GM23338 (cell line): ENCODE measurements at regions not wholly inside any gene's neighbourhood (a gene's known extent, or its start where the extent isn't known, plus 50 kb on each side); places are given as distances from the start of the nearest gene placed in this dataset.

Experiments used
- ATAC-seq: fragments of 200-7000 bp; cut with Tn5 transposase; 3 replicates; pipeline ENCODE4 v1.9.1; 2020
- DNase-seq: peaks from one replicate; pipeline ENCODE4 v3.0.0-alpha.2; 2015; ENCODE audit warnings: low spot score
- H2AFZ ChIP-seq: fragments of 200-600 bp; sonication (generic); 2 replicates; pipeline ENCODE4 v1.8.0; 2016; ENCODE audit warnings: antibody characterized with exemption, mild to moderate bottlenecking, moderate library complexity
- H3F3A ChIP-seq: fragments of 200-600 bp; sonication (generic); replicated peaks from 2 replicates; pipeline ENCODE4 v1.8.0; 2017; ENCODE audit warnings: antibody characterized with exemption, mixed run types, low read depth
- H3K27ac ChIP-seq: fragments of 200-600 bp; sonication (generic); 2 replicates; pipeline ENCODE4 v1.6.1; 2016; ENCODE audit warnings: low read depth
- H3K27me3 ChIP-seq: fragments of 200-600 bp; sonication (generic); 2 replicates; pipeline ENCODE4 v1.8.0; 2016; ENCODE audit warnings: mild to moderate bottlenecking, mixed run types, moderate library complexity; ENCODE audit not compliant: insufficient read depth
- H3K36me3 ChIP-seq: fragments of 200-600 bp; sonication (generic); 2 replicates; pipeline ENCODE4 v1.8.0; 2016; ENCODE audit warnings: mild to moderate bottlenecking; ENCODE audit not compliant: insufficient read depth
- H3K4me1 ChIP-seq: fragments of 200-600 bp; sonication (generic); 2 replicates; pipeline ENCODE4 v1.8.0; 2016; ENCODE audit warnings: mild to moderate bottlenecking, moderate library complexity; ENCODE audit not compliant: insufficient read depth
- H3K4me2 ChIP-seq: fragments of 200-600 bp; sonication (generic); 2 replicates; pipeline ENCODE4 v1.7.1; 2017; ENCODE audit warnings: mixed run types
- H3K4me3 ChIP-seq: fragments of 200-600 bp; sonication (generic); 2 replicates; pipeline ENCODE4 v1.6.1; 2016; ENCODE audit warnings: mixed run types
- H3K79me2 ChIP-seq: fragments of 200-600 bp; sonication (generic); replicated peaks from 2 replicates; pipeline ENCODE4 v1.8.0; 2017; ENCODE audit warnings: mild to moderate bottlenecking; ENCODE audit not compliant: insufficient read depth
- H3K9me2 ChIP-seq: fragments of 200-600 bp; sonication (generic); 2 replicates; pipeline ENCODE4 v1.8.0; 2017; ENCODE audit not compliant: insufficient read depth
- H4K20me1 ChIP-seq: fragments of 200-600 bp; sonication (generic); replicated peaks from 2 replicates; pipeline ENCODE4 v1.8.0; 2017; ENCODE audit warnings: mild to moderate bottlenecking; ENCODE audit not compliant: insufficient read depth
- H3K27ac Mint-ChIP-seq: 2 replicates; pipeline ENCODE4 v1.8.0; 2020; ENCODE audit warnings: inconsistent platforms, mild to moderate bottlenecking, moderate library complexity, mixed read lengths
- H3K27me3 Mint-ChIP-seq: 3 replicates; pipeline ENCODE4 v1.8.0; 2022; ENCODE audit warnings: low read depth, mild to moderate bottlenecking, moderate library complexity, mixed read lengths, inconsistent platforms; ENCODE audit not compliant: insufficient read depth, poor library complexity
- H3K36me3 Mint-ChIP-seq: 3 replicates; pipeline ENCODE4 v1.8.0; 2021; ENCODE audit warnings: low read depth, mild to moderate bottlenecking, inconsistent platforms, moderate library complexity, mixed read lengths
- H3K4me1 Mint-ChIP-seq: 3 replicates; pipeline ENCODE4 v1.8.0; 2020; ENCODE audit warnings: mild to moderate bottlenecking, inconsistent platforms, mixed read lengths
- H3K4me3 Mint-ChIP-seq: 3 replicates; pipeline ENCODE4 v1.8.0; 2021; ENCODE audit warnings: moderate library complexity, mild to moderate bottlenecking, inconsistent platforms, mixed read lengths
- H3K9me3 Mint-ChIP-seq: 3 replicates; pipeline ENCODE4 v1.8.0; 2020; ENCODE audit warnings: moderate library complexity, mild to moderate bottlenecking, inconsistent platforms, mixed read lengths
- CREB1 ChIP-seq: fragments of 250-450 bp; sonication (Bioruptor Pico); IDR thresholded peaks from 2 replicates; pipeline ENCODE4 v1.5.0; 2020; ENCODE audit warnings: low read depth, mild to moderate bottlenecking, moderate library complexity
- EZH2phosphoT487 ChIP-seq: fragments of 200-600 bp; sonication (generic); IDR thresholded peaks from one replicate; pipeline ENCODE4 v1.8.1; 2018; ENCODE audit warnings: antibody characterized with exemption; ENCODE audit not compliant: unreplicated experiment
- JUNB ChIP-seq: IDR thresholded peaks from one replicate; pipeline ENCODE4 v1.6.1; 2016; ENCODE audit warnings: antibody characterized with exemption; ENCODE audit not compliant: unreplicated experiment
- POLR2AphosphoS5 ChIP-seq: IDR thresholded peaks from 2 replicates; pipeline ENCODE4 v1.6.1; 2016; ENCODE audit warnings: antibody characterized with exemption, low read depth
- ZNF114 ChIP-seq: fragments of 250-450 bp; sonication (Bioruptor Pico); IDR thresholded peaks from 2 replicates; pipeline ENCODE4 v1.5.0; 2020; ENCODE audit warnings: mild to moderate bottlenecking, moderate library complexity
- ZNF331 ChIP-seq: fragments of 250-450 bp; sonication (Bioruptor Pico); IDR thresholded peaks from 2 replicates; pipeline ENCODE4 v1.5.0; 2020; ENCODE audit warnings: low read depth, mild to moderate bottlenecking, moderate library complexity
- TF ChIP-seq, protein P1 (sequence below): fragments of 250-450 bp; sonication (Bioruptor Pico); IDR thresholded peaks from 2 replicates; pipeline ENCODE4 v1.5.0; 2020; ENCODE audit warnings: mild to moderate bottlenecking, moderate library complexity
- TF ChIP-seq, protein P2 (sequence below): IDR thresholded peaks from 2 replicates; pipeline ENCODE4 v1.6.1; 2016; ENCODE audit warnings: antibody characterized with exemption
- TF ChIP-seq, protein P3 (sequence below): IDR thresholded peaks from one replicate; pipeline ENCODE4 v1.6.1; 2018; ENCODE audit warnings: antibody characterized with exemption; ENCODE audit not compliant: unreplicated experiment

DNA sequence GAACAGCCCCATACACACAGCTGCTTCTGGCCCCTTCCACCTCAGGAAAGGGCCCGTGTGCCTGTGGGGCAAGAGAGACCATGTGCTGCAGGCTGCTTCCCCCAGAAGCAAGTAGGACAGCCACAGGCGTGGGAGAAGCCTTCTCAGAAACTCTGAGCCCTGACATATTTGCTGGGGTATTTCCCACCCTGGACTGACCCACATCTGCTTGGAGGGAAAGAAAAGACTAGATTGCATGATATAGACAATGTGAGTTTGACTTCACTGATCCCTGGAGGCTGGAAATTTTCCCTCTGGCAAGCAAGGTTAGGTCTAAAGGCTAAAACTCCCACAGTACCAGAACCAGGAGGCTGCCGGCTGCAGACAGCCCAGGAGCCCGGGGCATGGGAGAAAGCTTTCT is 213.3 kb upstream of the SSTR4 start:
- no peaks in the 10 kb centered on the region for H3K4me1 ChIP-seq
- Mint-ChIP-seq H3K36me3 (no peaks in the 10 kb centered on the region), H3K9me3 (no peaks in the 10 kb centered on the region), H3K4me1 (peaks cover 7% of the 10 kb centered on the region; the same call in 2 of the 3 replicates), H3K27ac (no peak overlapping the region), H3K4me3 (no peak overlapping the region), H3K27me3 (no peaks in the 10 kb centered on the region)
- H3K4me2 ChIP-seq = no peak overlapping the region
- H3K27me3 ChIP-seq = no peaks in the 10 kb centered on the region
- no peak overlapping the region for H3K4me3 ChIP-seq
- TF ChIP-seq CREB1 (no peak), POLR2AphosphoS5 (no peak)
- TF ChIP-seq, protein P1, sequence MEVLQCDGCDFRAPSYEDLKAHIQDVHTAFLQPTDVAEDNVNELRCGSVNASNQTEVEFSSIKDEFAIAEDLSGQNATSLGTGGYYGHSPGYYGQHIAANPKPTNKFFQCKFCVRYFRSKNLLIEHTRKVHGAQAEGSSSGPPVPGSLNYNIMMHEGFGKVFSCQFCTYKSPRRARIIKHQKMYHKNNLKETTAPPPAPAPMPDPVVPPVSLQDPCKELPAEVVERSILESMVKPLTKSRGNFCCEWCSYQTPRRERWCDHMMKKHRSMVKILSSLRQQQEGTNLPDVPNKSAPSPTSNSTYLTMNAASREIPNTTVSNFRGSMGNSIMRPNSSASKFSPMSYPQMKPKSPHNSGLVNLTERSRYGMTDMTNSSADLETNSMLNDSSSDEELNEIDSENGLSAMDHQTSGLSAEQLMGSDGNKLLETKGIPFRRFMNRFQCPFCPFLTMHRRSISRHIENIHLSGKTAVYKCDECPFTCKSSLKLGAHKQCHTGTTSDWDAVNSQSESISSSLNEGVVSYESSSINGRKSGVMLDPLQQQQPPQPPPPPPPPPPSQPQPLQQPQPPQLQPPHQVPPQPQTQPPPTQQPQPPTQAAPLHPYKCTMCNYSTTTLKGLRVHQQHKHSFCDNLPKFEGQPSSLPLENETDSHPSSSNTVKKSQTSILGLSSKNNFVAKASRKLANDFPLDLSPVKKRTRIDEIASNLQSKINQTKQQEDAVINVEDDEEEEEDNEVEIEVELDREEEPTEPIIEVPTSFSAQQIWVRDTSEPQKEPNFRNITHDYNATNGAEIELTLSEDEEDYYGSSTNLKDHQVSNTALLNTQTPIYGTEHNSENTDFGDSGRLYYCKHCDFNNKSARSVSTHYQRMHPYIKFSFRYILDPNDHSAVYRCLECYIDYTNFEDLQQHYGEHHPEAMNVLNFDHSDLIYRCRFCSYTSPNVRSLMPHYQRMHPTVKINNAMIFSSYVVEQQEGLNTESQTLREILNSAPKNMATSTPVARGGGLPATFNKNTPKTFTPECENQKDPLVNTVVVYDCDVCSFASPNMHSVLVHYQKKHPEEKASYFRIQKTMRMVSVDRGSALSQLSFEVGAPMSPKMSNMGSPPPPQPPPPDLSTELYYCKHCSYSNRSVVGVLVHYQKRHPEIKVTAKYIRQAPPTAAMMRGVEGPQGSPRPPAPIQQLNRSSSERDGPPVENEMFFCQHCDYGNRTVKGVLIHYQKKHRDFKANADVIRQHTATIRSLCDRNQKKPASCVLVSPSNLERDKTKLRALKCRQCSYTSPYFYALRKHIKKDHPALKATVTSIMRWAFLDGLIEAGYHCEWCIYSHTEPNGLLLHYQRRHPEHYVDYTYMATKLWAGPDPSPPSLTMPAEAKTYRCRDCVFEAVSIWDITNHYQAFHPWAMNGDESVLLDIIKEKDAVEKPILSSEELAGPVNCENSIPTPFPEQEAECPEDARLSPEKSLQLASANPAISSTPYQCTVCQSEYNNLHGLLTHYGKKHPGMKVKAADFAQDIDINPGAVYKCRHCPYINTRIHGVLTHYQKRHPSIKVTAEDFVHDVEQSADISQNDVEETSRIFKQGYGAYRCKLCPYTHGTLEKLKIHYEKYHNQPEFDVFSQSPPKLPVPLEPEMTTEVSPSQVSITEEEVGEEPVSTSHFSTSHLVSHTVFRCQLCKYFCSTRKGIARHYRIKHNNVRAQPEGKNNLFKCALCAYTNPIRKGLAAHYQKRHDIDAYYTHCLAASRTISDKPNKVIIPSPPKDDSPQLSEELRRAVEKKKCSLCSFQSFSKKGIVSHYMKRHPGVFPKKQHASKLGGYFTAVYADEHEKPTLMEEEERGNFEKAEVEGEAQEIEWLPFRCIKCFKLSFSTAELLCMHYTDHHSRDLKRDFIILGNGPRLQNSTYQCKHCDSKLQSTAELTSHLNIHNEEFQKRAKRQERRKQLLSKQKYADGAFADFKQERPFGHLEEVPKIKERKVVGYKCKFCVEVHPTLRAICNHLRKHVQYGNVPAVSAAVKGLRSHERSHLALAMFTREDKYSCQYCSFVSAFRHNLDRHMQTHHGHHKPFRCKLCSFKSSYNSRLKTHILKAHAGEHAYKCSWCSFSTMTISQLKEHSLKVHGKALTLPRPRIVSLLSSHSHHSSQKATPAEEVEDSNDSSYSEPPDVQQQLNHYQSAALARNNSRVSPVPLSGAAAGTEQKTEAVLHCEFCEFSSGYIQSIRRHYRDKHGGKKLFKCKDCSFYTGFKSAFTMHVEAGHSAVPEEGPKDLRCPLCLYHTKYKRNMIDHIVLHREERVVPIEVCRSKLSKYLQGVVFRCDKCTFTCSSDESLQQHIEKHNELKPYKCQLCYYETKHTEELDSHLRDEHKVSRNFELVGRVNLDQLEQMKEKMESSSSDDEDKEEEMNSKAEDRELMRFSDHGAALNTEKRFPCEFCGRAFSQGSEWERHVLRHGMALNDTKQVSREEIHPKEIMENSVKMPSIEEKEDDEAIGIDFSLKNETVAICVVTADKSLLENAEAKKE = no peak
- ATAC-seq = no peak
- H3K79me2 ChIP-seq = no peaks in the 10 kb centered on the region
- no peak for DNase-seq
- H4K20me1 ChIP-seq = no peaks in the 10 kb centered on the region
- no peak overlapping the region for H2AFZ ChIP-seq
- no peak overlapping the region for H3K27ac ChIP-seq
- no peaks in the 10 kb centered on the region for H3K36me3 ChIP-seq
- 0 out of 2 replicates have a peak, but pooled peaks cover 4% of the 10 kb centered on the region for H3K9me2 ChIP-seq
- H3F3A ChIP-seq = no peaks in the 10 kb centered on the region

DNA sequence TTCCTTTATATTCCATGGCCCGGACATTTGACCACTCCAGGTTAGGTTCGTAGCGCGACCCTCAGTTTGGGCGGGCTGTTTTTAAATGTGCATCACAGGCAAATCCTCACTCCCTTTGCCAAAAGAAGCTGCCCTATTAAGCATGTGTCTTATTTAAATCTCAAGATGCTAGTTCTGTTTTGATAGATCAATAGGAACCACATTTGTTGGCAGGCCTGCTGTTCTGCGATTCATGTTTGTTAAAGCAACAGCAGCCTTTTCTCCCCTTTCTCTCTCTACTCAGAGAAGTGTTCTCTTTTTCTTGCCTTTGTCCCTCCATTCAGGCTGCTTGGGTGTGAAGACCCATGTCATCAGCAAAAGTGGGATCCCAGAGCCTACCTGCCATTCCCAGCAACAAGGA is 212.0 kb upstream of the SSTR4 start:
- DNase-seq = no peak
- Mint-ChIP-seq H3K27me3 (no peaks in the 10 kb centered on the region), H3K27ac (no peak overlapping the region), H3K9me3 (no peaks in the 10 kb centered on the region), H3K4me3 (no peak overlapping the region), H3K4me1 (peaks cover 7% of the 10 kb centered on the region; the same call in 2 of the 3 replicates), H3K36me3 (no peaks in the 10 kb centered on the region)
- Histone ChIP-seq H3K4me2 (no peak overlapping the region), H3K4me1 (no peaks in the 10 kb centered on the region), H3K27me3 (no peaks in the 10 kb centered on the region), H3K9me2 (no peaks in the 10 kb centered on the region), H3K27ac (no peak overlapping the region), H3K36me3 (no peaks in the 10 kb centered on the region), H2AFZ (no peak overlapping the region), H3K79me2 (no peaks in the 10 kb centered on the region), H4K20me1 (no peaks in the 10 kb centered on the region), H3K4me3 (no peak overlapping the region), H3F3A (no peaks in the 10 kb centered on the region)
- no peak for ATAC-seq
- no peak for TF ChIP-seq CREB1
- no peak for TF ChIP-seq EZH2phosphoT487
- no peak for TF ChIP-seq ZNF114 (CRISPR knock-in tag)
- TF ChIP-seq, protein P2, sequence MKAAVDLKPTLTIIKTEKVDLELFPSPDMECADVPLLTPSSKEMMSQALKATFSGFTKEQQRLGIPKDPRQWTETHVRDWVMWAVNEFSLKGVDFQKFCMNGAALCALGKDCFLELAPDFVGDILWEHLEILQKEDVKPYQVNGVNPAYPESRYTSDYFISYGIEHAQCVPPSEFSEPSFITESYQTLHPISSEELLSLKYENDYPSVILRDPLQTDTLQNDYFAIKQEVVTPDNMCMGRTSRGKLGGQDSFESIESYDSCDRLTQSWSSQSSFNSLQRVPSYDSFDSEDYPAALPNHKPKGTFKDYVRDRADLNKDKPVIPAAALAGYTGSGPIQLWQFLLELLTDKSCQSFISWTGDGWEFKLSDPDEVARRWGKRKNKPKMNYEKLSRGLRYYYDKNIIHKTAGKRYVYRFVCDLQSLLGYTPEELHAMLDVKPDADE = no peak
- TF ChIP-seq, protein P3, sequence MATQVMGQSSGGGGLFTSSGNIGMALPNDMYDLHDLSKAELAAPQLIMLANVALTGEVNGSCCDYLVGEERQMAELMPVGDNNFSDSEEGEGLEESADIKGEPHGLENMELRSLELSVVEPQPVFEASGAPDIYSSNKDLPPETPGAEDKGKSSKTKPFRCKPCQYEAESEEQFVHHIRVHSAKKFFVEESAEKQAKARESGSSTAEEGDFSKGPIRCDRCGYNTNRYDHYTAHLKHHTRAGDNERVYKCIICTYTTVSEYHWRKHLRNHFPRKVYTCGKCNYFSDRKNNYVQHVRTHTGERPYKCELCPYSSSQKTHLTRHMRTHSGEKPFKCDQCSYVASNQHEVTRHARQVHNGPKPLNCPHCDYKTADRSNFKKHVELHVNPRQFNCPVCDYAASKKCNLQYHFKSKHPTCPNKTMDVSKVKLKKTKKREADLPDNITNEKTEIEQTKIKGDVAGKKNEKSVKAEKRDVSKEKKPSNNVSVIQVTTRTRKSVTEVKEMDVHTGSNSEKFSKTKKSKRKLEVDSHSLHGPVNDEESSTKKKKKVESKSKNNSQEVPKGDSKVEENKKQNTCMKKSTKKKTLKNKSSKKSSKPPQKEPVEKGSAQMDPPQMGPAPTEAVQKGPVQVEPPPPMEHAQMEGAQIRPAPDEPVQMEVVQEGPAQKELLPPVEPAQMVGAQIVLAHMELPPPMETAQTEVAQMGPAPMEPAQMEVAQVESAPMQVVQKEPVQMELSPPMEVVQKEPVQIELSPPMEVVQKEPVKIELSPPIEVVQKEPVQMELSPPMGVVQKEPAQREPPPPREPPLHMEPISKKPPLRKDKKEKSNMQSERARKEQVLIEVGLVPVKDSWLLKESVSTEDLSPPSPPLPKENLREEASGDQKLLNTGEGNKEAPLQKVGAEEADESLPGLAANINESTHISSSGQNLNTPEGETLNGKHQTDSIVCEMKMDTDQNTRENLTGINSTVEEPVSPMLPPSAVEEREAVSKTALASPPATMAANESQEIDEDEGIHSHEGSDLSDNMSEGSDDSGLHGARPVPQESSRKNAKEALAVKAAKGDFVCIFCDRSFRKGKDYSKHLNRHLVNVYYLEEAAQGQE = no peak
- TF ChIP-seq ZNF331 (CRISPR knock-in tag) = no peak
- TF ChIP-seq POLR2AphosphoS5 = no peak
- TF ChIP-seq JUNB = no peak
